ENCODE measurements at regions not wholly inside any gene's neighbourhood (a gene's known extent, or its start where the extent isn't known, plus 50 kb on each side); places are given as distances from the start of the nearest gene placed in this dataset.

DNA sequence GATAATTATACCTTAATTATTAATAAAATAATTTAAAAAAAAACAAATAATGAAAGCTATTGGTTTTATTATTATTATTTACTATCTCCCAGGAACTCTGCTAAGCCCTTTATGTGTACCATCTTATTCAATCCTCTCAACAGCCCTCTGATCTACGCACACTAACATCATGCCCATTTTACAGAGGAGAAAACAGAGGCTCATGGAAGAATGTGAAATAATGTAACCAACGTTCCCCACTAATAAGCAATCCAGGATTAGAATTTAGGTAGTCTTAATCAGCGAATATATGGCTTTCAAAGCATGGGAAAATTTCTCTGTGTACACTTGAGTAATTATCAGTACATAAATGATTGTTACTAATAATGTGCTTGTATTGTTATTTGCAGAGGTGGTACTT, 89.0 kb downstream of the MAFB start:
- TF ChIP-seq, protein P1, sequence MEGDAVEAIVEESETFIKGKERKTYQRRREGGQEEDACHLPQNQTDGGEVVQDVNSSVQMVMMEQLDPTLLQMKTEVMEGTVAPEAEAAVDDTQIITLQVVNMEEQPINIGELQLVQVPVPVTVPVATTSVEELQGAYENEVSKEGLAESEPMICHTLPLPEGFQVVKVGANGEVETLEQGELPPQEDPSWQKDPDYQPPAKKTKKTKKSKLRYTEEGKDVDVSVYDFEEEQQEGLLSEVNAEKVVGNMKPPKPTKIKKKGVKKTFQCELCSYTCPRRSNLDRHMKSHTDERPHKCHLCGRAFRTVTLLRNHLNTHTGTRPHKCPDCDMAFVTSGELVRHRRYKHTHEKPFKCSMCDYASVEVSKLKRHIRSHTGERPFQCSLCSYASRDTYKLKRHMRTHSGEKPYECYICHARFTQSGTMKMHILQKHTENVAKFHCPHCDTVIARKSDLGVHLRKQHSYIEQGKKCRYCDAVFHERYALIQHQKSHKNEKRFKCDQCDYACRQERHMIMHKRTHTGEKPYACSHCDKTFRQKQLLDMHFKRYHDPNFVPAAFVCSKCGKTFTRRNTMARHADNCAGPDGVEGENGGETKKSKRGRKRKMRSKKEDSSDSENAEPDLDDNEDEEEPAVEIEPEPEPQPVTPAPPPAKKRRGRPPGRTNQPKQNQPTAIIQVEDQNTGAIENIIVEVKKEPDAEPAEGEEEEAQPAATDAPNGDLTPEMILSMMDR (IDR thresholded peaks at IDR 0.05), result no peak
- no peak for TF ChIP-seq POLR2A (IDR thresholded peaks at IDR 0.05)
